SK-N-SH (cell line): ENCODE measurements at regions not wholly inside any gene's neighbourhood (a gene's known extent, or its start where the extent isn't known, plus 50 kb on each side); places are given as distances from the start of the nearest gene placed in this dataset.

Experiments used
- EP300 ChIP-seq, 2 experiments: IDR thresholded peaks; 2 replicates each; pipeline versions ENCODE4 v1.4.0 to v1.6.1; 2012; ENCODE audit warnings: borderline replicate concordance in 1 of 2, low read depth in 1 of 2, low read length in 1 of 2
- NRF1 ChIP-seq: IDR thresholded peaks from 2 replicates; pipeline ENCODE4 v1.6.1; 2012; ENCODE audit warnings: low read depth, mild to moderate bottlenecking, low read length
- POLR2AphosphoS5 ChIP-seq: IDR thresholded peaks from 2 replicates; pipeline ENCODE4 v1.6.1; 2012; ENCODE audit warnings: low read depth, low read length
- SIN3A ChIP-seq: IDR thresholded peaks from 2 replicates; pipeline ENCODE4 v1.6.1; 2012; ENCODE audit warnings: low read depth, mild to moderate bottlenecking, low read length, moderate library complexity, borderline replicate concordance
- TF ChIP-seq, protein P1 (sequence below): fragments of 200-600 bp; sonication (generic); IDR thresholded peaks from 2 replicates; pipeline ENCODE4 v1.6.1; 2017; ENCODE audit warnings: antibody characterized with exemption, mild to moderate bottlenecking, moderate library complexity
- TF ChIP-seq, protein P2 (sequence below): fragments of 150-350 bp; IDR thresholded peaks from 2 replicates; pipeline ENCODE4 v1.6.1; 2017; ENCODE audit warnings: antibody characterized with exemption, low read length, low read depth, borderline replicate concordance

DNA sequence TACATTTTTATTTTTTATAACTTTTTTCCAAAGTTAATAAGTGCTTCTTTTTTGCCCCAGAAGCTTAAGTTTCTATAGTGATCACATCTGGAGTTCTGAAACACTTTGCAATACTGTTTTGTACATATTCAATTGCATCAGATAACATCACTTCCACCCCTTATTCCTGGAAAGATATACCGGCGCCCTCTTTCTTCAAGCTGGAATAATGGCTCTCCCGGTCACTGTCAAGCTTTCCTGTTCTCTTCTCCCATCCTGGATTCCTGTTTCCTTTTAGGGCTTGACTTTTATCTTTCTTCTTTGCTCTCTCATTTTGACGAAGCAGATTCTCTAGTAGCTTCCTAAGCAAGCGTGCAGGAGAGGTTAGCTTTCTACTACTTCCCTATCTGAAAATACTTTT lies 1866.8 kb downstream of the MRPL39 start:
- TF ChIP-seq, protein P1, sequence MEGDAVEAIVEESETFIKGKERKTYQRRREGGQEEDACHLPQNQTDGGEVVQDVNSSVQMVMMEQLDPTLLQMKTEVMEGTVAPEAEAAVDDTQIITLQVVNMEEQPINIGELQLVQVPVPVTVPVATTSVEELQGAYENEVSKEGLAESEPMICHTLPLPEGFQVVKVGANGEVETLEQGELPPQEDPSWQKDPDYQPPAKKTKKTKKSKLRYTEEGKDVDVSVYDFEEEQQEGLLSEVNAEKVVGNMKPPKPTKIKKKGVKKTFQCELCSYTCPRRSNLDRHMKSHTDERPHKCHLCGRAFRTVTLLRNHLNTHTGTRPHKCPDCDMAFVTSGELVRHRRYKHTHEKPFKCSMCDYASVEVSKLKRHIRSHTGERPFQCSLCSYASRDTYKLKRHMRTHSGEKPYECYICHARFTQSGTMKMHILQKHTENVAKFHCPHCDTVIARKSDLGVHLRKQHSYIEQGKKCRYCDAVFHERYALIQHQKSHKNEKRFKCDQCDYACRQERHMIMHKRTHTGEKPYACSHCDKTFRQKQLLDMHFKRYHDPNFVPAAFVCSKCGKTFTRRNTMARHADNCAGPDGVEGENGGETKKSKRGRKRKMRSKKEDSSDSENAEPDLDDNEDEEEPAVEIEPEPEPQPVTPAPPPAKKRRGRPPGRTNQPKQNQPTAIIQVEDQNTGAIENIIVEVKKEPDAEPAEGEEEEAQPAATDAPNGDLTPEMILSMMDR = no peak; the same call in 1 of the 2 replicates
- TF ChIP-seq SIN3A (no peak), NRF1 (no peak), EP300 (IDR thresholded peaks at IDR 0.05; ENCODE audit: borderline replicate concordance in 1 of 2, low read depth in 1 of 2, low read length in 1 of 2) (no peak), POLR2AphosphoS5 (no peak)
- TF ChIP-seq, protein P2, sequence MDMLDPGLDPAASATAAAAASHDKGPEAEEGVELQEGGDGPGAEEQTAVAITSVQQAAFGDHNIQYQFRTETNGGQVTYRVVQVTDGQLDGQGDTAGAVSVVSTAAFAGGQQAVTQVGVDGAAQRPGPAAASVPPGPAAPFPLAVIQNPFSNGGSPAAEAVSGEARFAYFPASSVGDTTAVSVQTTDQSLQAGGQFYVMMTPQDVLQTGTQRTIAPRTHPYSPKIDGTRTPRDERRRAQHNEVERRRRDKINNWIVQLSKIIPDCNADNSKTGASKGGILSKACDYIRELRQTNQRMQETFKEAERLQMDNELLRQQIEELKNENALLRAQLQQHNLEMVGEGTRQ = no peak
